WTC11 (cell line): ENCODE measurements at regions not wholly inside any gene's neighbourhood (a gene's known extent, or its start where the extent isn't known, plus 50 kb on each side); places are given as distances from the start of the nearest gene placed in this dataset.

ENCODE experiments used
- CBFB ChIP-seq: sonication (generic); formaldehyde crosslinking; IDR thresholded peaks from 2 replicates; pipeline ENCODE4 v1.8.1; 2022; ENCODE audit warnings: mild to moderate bottlenecking, low read depth, missing genetic modification reagents
- CREB1 ChIP-seq: sonication (generic); formaldehyde crosslinking; IDR thresholded peaks from 2 replicates; pipeline ENCODE4 v1.8.0; 2023; ENCODE audit warnings: mild to moderate bottlenecking, missing genetic modification reagents
- E2F1 ChIP-seq: sonication (generic); formaldehyde crosslinking; IDR thresholded peaks from 2 replicates; pipeline ENCODE4 v1.8.0; 2022; ENCODE audit warnings: mild to moderate bottlenecking, missing genetic modification reagents
- IRF1 ChIP-seq: sonication (generic); formaldehyde crosslinking; IDR thresholded peaks from 2 replicates; pipeline ENCODE4 v1.8.0; 2023; ENCODE audit warnings: missing genetic modification reagents
- NR1H2 ChIP-seq: sonication (generic); formaldehyde crosslinking; IDR thresholded peaks from 2 replicates; pipeline ENCODE4 v1.9.0; 2021; ENCODE audit warnings: mild to moderate bottlenecking, moderate library complexity, missing genetic modification reagents
- SMAD4 ChIP-seq: sonication (generic); formaldehyde crosslinking; IDR thresholded peaks from 2 replicates; pipeline ENCODE4 v1.8.0; 2022; ENCODE audit warnings: mild to moderate bottlenecking, missing genetic modification reagents
- TCF7 ChIP-seq: sonication (generic); formaldehyde crosslinking; IDR thresholded peaks from 2 replicates; pipeline ENCODE4 v1.8.0; 2022; ENCODE audit warnings: mild to moderate bottlenecking, low read depth, missing genetic modification reagents, moderate library complexity
- TP53 ChIP-seq: sonication (generic); formaldehyde crosslinking; IDR thresholded peaks from 2 replicates; pipeline ENCODE4 v1.8.1; 2023; ENCODE audit warnings: mild to moderate bottlenecking, missing genetic modification reagents
- TF ChIP-seq, protein P1 (sequence below): fragments of 200-600 bp; IDR thresholded peaks from 2 replicates; pipeline ENCODE4 v1.8.0; 2022; ENCODE audit warnings: antibody characterized with exemption
- TF ChIP-seq, protein P2 (sequence below): sonication (generic); formaldehyde crosslinking; conservative IDR thresholded peaks from 2 replicates; pipeline ENCODE4 v1.8.1; 2023; ENCODE audit warnings: mild to moderate bottlenecking, low read depth, missing genetic modification reagents, moderate library complexity
- TF ChIP-seq, protein P3 (sequence below): sonication (generic); formaldehyde crosslinking; IDR thresholded peaks from 2 replicates; pipeline ENCODE4 v1.8.0; 2022; ENCODE audit warnings: mild to moderate bottlenecking, missing genetic modification reagents

- TF ChIP-seq, protein P1, sequence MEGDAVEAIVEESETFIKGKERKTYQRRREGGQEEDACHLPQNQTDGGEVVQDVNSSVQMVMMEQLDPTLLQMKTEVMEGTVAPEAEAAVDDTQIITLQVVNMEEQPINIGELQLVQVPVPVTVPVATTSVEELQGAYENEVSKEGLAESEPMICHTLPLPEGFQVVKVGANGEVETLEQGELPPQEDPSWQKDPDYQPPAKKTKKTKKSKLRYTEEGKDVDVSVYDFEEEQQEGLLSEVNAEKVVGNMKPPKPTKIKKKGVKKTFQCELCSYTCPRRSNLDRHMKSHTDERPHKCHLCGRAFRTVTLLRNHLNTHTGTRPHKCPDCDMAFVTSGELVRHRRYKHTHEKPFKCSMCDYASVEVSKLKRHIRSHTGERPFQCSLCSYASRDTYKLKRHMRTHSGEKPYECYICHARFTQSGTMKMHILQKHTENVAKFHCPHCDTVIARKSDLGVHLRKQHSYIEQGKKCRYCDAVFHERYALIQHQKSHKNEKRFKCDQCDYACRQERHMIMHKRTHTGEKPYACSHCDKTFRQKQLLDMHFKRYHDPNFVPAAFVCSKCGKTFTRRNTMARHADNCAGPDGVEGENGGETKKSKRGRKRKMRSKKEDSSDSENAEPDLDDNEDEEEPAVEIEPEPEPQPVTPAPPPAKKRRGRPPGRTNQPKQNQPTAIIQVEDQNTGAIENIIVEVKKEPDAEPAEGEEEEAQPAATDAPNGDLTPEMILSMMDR, result no peak
- TF ChIP-seq NR1H2 (CRISPR knock-in tag), result no peak
- no peak for TF ChIP-seq TCF7 (CRISPR knock-in tag)
- no peak for TF ChIP-seq CREB1 (CRISPR knock-in tag)
- TF ChIP-seq, protein P2, sequence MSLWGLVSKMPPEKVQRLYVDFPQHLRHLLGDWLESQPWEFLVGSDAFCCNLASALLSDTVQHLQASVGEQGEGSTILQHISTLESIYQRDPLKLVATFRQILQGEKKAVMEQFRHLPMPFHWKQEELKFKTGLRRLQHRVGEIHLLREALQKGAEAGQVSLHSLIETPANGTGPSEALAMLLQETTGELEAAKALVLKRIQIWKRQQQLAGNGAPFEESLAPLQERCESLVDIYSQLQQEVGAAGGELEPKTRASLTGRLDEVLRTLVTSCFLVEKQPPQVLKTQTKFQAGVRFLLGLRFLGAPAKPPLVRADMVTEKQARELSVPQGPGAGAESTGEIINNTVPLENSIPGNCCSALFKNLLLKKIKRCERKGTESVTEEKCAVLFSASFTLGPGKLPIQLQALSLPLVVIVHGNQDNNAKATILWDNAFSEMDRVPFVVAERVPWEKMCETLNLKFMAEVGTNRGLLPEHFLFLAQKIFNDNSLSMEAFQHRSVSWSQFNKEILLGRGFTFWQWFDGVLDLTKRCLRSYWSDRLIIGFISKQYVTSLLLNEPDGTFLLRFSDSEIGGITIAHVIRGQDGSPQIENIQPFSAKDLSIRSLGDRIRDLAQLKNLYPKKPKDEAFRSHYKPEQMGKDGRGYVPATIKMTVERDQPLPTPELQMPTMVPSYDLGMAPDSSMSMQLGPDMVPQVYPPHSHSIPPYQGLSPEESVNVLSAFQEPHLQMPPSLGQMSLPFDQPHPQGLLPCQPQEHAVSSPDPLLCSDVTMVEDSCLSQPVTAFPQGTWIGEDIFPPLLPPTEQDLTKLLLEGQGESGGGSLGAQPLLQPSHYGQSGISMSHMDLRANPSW (CRISPR knock-in tag), result no peak
- TF ChIP-seq E2F1 (CRISPR knock-in tag), result no peak
- no peak for TF ChIP-seq IRF1 (CRISPR knock-in tag)
- no peak for TF ChIP-seq TP53 (CRISPR knock-in tag)
- TF ChIP-seq, protein P3, sequence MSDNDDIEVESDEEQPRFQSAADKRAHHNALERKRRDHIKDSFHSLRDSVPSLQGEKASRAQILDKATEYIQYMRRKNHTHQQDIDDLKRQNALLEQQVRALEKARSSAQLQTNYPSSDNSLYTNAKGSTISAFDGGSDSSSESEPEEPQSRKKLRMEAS (CRISPR knock-in tag), result no peak
- no peak for TF ChIP-seq SMAD4 (CRISPR knock-in tag)
- no peak for TF ChIP-seq CBFB (CRISPR knock-in tag)
Measured at GRCh38 chr3:117600112-117600511, 890.5 kb downstream of the TUSC7 start.
